K562 (cell line): ENCODE measurements at regions not wholly inside any gene's neighbourhood (a gene's known extent, or its start where the extent isn't known, plus 50 kb on each side); places are given as distances from the start of the nearest gene placed in this dataset.

Experiments
- ATAC-seq: fragments of 200-7000 bp; cut with Tn5 transposase; 3 replicates; pipeline ENCODE4 v1.9.1; 2020; ENCODE audit warnings: moderate library complexity
- BruUV-seq: library from RNA; stranded (reverse); fragments of 400-500 nt; replicated peaks from 2 replicates; lab custom pipeline; 2021; lab: Mats Ljungman, UMichigan
- CTCF ChIA-PET: fragments of 300-600 bp; formaldehyde crosslinking; extraction: SDS; loops from one replicate; lab custom pipeline; 2021; ENCODE audit warnings: low intra/inter-chr PET ratio; lab: Yijun Ruan, JAX
- POLR2A ChIA-PET: fragments of 300-600, 350-650 bp; sonication (Branson Sonifier 250); formaldehyde crosslinking; extraction: SDS; loops from one replicate; lab custom pipeline; 2021; ENCODE audit warnings: antibody characterized with exemption, inconsistent platforms; lab: Yijun Ruan, JAX
- DNase-seq, 4 experiments: peaks; one replicate each; pipeline versions ENCODE4 v3.0.0 to v3.0.0-alpha.2; 2011 to 2018; ENCODE audit warnings: low spot score in 3 of 4, mixed read lengths in 3 of 4; ENCODE audit errors: extremely low read depth in 1 of 4
- FAIRE-seq: peaks from 2 replicates; lab custom pipeline; 2011; peaks lifted over from hg19 to GRCh38; lab: Jason Lieb, UNC
- H2AFZ ChIP-seq: 2 replicates; pipeline ENCODE4 v1.6.0; 2011; ENCODE audit warnings: low read depth, low read length, control low read depth, inconsistent platforms
- H3K27ac ChIP-seq: fragments of 200-600 bp; 3 replicates; pipeline ENCODE4 v1.8.0; 2011; ENCODE audit warnings: low read depth, mild to moderate bottlenecking, control low read depth, inconsistent platforms, low read length, moderate library complexity, mixed read lengths; ENCODE audit errors: extremely low read depth
- H3K27me3 ChIP-seq, 2 experiments: fragments of 300-600 bp in 1 of 2; 2 replicates in 1 of 2; 3 replicates in 1 of 2; pipeline versions ENCODE4 v1.6.0 to v1.8.0; 2011; ENCODE audit warnings: inconsistent platforms in 2 of 2, low read length in 2 of 2, mild to moderate bottlenecking in 1 of 2, mixed read lengths in 1 of 2, moderate library complexity in 1 of 2; ENCODE audit not compliant: control insufficient read depth in 2 of 2, insufficient read depth in 2 of 2
- H3K36me3 ChIP-seq: fragments of 300-600 bp; 3 replicates; pipeline ENCODE4 v1.8.0; 2011; ENCODE audit warnings: mild to moderate bottlenecking, low read length, inconsistent platforms; ENCODE audit not compliant: control insufficient read depth, insufficient read depth
- H3K4me1 ChIP-seq, 2 experiments: fragments of 200-600 bp in 1 of 2; replicated peaks in 1 of 2; 2 replicates in 1 of 2; 3 replicates in 1 of 2; pipeline versions ENCODE4 v1.5.1 to v1.8.0; 2011; ENCODE audit warnings: inconsistent platforms in 2 of 2, low read length in 2 of 2, mild to moderate bottlenecking in 1 of 2, mixed read lengths in 1 of 2, moderate library complexity in 1 of 2; ENCODE audit not compliant: control insufficient read depth in 2 of 2, insufficient read depth in 2 of 2
- H3K4me2 ChIP-seq: 2 replicates; pipeline ENCODE4 v1.6.1; 2011; ENCODE audit warnings: low read length, control low read depth, inconsistent platforms, mixed read lengths; ENCODE audit not compliant: insufficient read depth
- H3K4me3 ChIP-seq: fragments of 200-600 bp; sonication (generic), shearing (Covaris generic); 2 replicates; pipeline ENCODE4 v1.5.1; 2016; ENCODE audit warnings: control low read depth, inconsistent platforms
- H3K79me2 ChIP-seq: fragments of 200-600 bp; 3 replicates; pipeline ENCODE4 v1.8.0; 2011; ENCODE audit warnings: low read length, inconsistent platforms; ENCODE audit not compliant: control insufficient read depth, insufficient read depth
- H3K9ac ChIP-seq, 2 experiments: 2 replicates each; pipeline versions ENCODE4 v1.6.0 to v1.6.1; 2011; ENCODE audit warnings: low read depth in 2 of 2, low read length in 2 of 2, control low read depth in 1 of 2, inconsistent platforms in 1 of 2, mild to moderate bottlenecking in 1 of 2, mixed read lengths in 1 of 2; ENCODE audit not compliant: insufficient read depth in 1 of 2
- H3K9me1 ChIP-seq: one replicate; pipeline ENCODE4 v1.6.0; 2011; ENCODE audit warnings: inconsistent platforms, mild to moderate bottlenecking, low read length, moderate library complexity; ENCODE audit not compliant: control insufficient read depth, insufficient read depth
- H3K9me3 ChIP-seq: replicated peaks from 2 replicates; pipeline ENCODE4 v1.5.1; 2011; ENCODE audit warnings: low read depth, low read length, inconsistent platforms; ENCODE audit not compliant: control insufficient read depth, insufficient read depth
- H4K20me1 ChIP-seq: replicated peaks from 2 replicates; pipeline ENCODE4 v1.6.1; 2011; ENCODE audit warnings: low read length, inconsistent platforms, mixed read lengths; ENCODE audit not compliant: control insufficient read depth, insufficient read depth
- CBFA2T3 ChIP-seq: fragments of 450-650 bp; IDR thresholded peaks from 2 replicates; pipeline ENCODE4 v1.6.1; 2017
- KDM4B ChIP-seq, 2 experiments: fragments of 450-650 bp in 1 of 2; sonication (generic) in 1 of 2; IDR thresholded peaks; 2 replicates each; pipeline ENCODE4 v1.6.1; 2016 to 2017; ENCODE audit warnings: borderline replicate concordance in 2 of 2, antibody characterized with exemption in 1 of 2, low read depth in 1 of 2, mild to moderate bottlenecking in 1 of 2
- MCM2 ChIP-seq: fragments of 450-650 bp; IDR thresholded peaks from 2 replicates; pipeline ENCODE4 v1.6.1; 2017; ENCODE audit warnings: low read depth, mild to moderate bottlenecking
- NCOA1 ChIP-seq: fragments of 450-650 bp; IDR thresholded peaks from 2 replicates; pipeline ENCODE4 v1.6.1; 2016; ENCODE audit warnings: low read depth
- NFE2 ChIP-seq: IDR thresholded peaks from 2 replicates; pipeline ENCODE4 v1.6.1; 2014; ENCODE audit warnings: antibody characterized with exemption, low read depth
- TGIF2 ChIP-seq: sonication (generic); formaldehyde crosslinking; IDR thresholded peaks from 2 replicates; pipeline ENCODE4 v1.8.1; 2022; ENCODE audit warnings: mild to moderate bottlenecking, missing genetic modification reagents, moderate library complexity
- U2AF2 ChIP-seq: fragments of 200-400 bp; formaldehyde crosslinking; optimal IDR thresholded peaks from 2 replicates; pipeline ENCODE3; 2017; ENCODE audit warnings: low read depth, mild to moderate bottlenecking, low read length
- WHSC1 ChIP-seq: IDR thresholded peaks from one replicate; pipeline ENCODE4 v1.6.1; 2012; ENCODE audit warnings: low read length, control low read depth, inconsistent platforms
- ZNF274 ChIP-seq: IDR thresholded peaks from 2 replicates; pipeline ENCODE4 v1.6.1; 2011; ENCODE audit warnings: low read depth, mild to moderate bottlenecking, low read length, moderate library complexity, borderline replicate concordance
- WGBS: fragments of 100-300 bp; shearing (Covaris generic); methylation state at CpG from one replicate; pipeline ENCODE4 v1.1.6; 2016; ENCODE audit warnings: low coverage, mixed read lengths; ENCODE audit not compliant: insufficient coverage; ENCODE audit errors: missing lambda C conversion rate; 5-methylcytosine and 5-hydroxymethylcytosine counted together
- in situ Hi-C: fragments of 300-500 bp; cut with MboI; formaldehyde crosslinking; loops from 4 replicates; pipeline ENCODE4 v1.15.0; 2018; ENCODE audit warnings: inconsistent platforms, mixed read lengths
- intact Hi-C: fragments of 100-400 bp; cut with micrococcal nuclease; formaldehyde crosslinking; loops from 2 replicates; pipeline ENCODE4 v1.14.2; 2022
- TF ChIP-seq, protein P1 (sequence below): sonication (generic); formaldehyde crosslinking; IDR thresholded peaks from 2 replicates; pipeline ENCODE4 v1.8.0; 2022; ENCODE audit warnings: mild to moderate bottlenecking, low read depth, missing genetic modification reagents

DNA sequence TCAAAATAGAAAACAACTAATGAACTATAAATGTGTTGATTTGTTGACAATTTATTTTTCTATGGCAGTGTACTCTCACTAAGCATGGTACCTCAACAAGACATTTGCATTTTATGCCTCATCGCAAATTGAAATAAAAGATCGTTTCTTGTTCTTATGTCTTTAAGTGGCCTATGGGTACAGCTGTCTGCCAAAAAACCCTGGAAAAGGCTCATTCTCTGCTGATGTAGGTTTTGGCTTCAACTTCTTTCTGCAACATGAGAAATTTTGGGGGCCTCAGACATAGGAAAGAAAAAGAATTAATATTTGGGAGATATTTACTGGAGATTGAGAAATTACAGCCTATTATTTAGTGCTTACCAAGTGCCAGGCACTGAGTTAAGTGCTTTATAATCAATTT lies 205.1 kb upstream of the DPP10 start (continued):
- TF ChIP-seq, protein P1, sequence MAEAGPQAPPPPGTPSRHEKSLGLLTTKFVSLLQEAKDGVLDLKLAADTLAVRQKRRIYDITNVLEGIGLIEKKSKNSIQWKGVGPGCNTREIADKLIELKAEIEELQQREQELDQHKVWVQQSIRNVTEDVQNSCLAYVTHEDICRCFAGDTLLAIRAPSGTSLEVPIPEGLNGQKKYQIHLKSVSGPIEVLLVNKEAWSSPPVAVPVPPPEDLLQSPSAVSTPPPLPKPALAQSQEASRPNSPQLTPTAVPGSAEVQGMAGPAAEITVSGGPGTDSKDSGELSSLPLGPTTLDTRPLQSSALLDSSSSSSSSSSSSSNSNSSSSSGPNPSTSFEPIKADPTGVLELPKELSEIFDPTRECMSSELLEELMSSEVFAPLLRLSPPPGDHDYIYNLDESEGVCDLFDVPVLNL (CRISPR knock-in tag) = no peak
- TF ChIP-seq ZNF274 (no peak), WHSC1 (no peak), NFE2 (no peak), CBFA2T3 (no peak), TGIF2 (CRISPR knock-in tag) (no peak), U2AF2 (no peak)

DNA sequence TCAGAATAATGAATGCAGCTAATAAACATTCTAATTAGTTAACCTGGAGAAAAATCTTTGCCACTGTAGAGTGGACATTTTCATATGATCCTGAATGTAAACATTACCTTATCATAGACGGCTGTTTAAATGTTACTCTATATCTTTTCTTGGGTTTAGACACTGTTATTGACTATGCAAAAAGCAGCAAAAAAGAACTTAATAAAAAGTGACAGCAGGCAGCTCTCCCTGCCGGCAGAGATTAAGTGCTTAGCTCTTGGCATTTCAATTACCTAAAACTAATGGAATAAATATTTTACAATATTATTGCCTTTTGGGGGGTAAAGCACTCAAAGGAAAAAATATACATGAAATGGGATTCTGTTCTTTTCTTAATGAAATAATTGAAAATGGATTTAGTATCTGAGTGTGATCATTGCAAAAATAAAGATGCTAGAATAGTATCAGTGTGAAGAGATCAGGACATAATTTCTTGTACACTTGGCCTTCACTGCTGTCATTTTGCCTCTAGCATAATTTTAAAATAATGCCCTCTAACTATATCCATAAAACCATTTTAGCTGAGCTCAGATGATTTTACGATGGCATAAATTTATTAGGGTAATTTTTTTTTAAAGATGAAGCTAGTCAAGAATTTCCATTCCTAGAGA lies 203.4 kb upstream of the DPP10 start:
- intact Hi-C loops (no loop called here), in situ Hi-C loops (no loop called here)
- Histone ChIP-seq H3K4me1 (no peaks in the 10 kb centered on the region), H3K4me2 (no peak overlapping the region), H3K36me3 (no peaks in the 10 kb centered on the region), H4K20me1 (no peaks in the 10 kb centered on the region), H3K9ac (no peak overlapping the region), H2AFZ (no peak overlapping the region), H3K27me3 (no peaks in the 10 kb centered on the region; a peak in 1 of 5 replicates), H3K27ac (no peak overlapping the region), H3K9me1 (no peaks in the 10 kb centered on the region), H3K4me3 (no peak overlapping the region), H3K9me3 (no peaks in the 10 kb centered on the region), H3K79me2 (no peaks in the 10 kb centered on the region)
- no peak for FAIRE-seq
- ATAC-seq = no peak
- ChIA-PET POLR2A (no interaction called here), CTCF (no interaction called here)
- DNase-seq = no peak
- TF ChIP-seq MCM2 (no peak), NCOA1 (no peak), KDM4B (IDR thresholded peaks at IDR 0.05; ENCODE audit: borderline replicate concordance in 2 of 2, low read depth in 1 of 2) (no peak)
- WGBS = 3% methylated on average over 3 of the region's 3 CpGs
- BruUV-seq = no TSS peak
